ENCODE measurements at regions not wholly inside any gene's neighbourhood (a gene's known extent, or its start where the extent isn't known, plus 50 kb on each side); places are given as distances from the start of the nearest gene placed in this dataset.

- no peaks in the 10 kb centered on the region for H3F3A ChIP-seq (ENCODE audit: insufficient read depth, low read length)
- no peaks in the 10 kb centered on the region for H3K4me1 ChIP-seq (ENCODE audit: insufficient read depth, low read length, severe bottlenecking)
- no peak overlapping the region for H2AFZ ChIP-seq (ENCODE audit: low read length)
- no peaks in the 10 kb centered on the region for H4K20me1 ChIP-seq (ENCODE audit: insufficient read depth, low read length)
- no peaks in the 10 kb centered on the region for H3K9me3 ChIP-seq (ENCODE audit: low read length)
- H3K4me2 ChIP-seq (ENCODE audit: low read length): no peak overlapping the region
- H3K27me3 ChIP-seq (ENCODE audit: insufficient read depth, low read length): no peaks in the 10 kb centered on the region
- H3K9ac ChIP-seq (ENCODE audit: low read length): no peak overlapping the region
- no peak overlapping the region for H3K27ac ChIP-seq (ENCODE audit: low read depth, low read length, poor library complexity, severe bottlenecking)
- no peak overlapping the region for H3K4me3 ChIP-seq (ENCODE audit: low read depth, low read length, poor library complexity, severe bottlenecking)
- H3K79me2 ChIP-seq (ENCODE audit: insufficient read depth, low read length): no peaks in the 10 kb centered on the region
- no peaks in the 10 kb centered on the region for H3K36me3 ChIP-seq (ENCODE audit: insufficient read depth, low read length)
- no peaks in the 10 kb centered on the region for H3K9me2 ChIP-seq (ENCODE audit: low read depth, low read length)
- TF ChIP-seq EZH2 (IDR thresholded peaks at IDR 0.05; ENCODE audit: borderline replicate concordance, low read length): no peak
- no peak for TF ChIP-seq CTCF (IDR thresholded peaks at IDR 0.05; ENCODE audit: low read length)
These were observed 94.0 kb downstream of the AQP4 start for GRCh38 chr18:26771524-26771923.

- H3K9ac ChIP-seq (ENCODE audit: low read length): no peak overlapping the region
- no peak overlapping the region for H3K4me3 ChIP-seq (ENCODE audit: low read depth, low read length, poor library complexity, severe bottlenecking)
- H3K27me3 ChIP-seq (ENCODE audit: insufficient read depth, low read length): no peaks in the 10 kb centered on the region
- no peaks in the 10 kb centered on the region for H4K20me1 ChIP-seq (ENCODE audit: insufficient read depth, low read length)
- no peaks in the 10 kb centered on the region for H3K9me2 ChIP-seq (ENCODE audit: low read depth, low read length)
- TF ChIP-seq CTCF (IDR thresholded peaks at IDR 0.05; ENCODE audit: low read length): no peak
- no peak overlapping the region for H3K27ac ChIP-seq (ENCODE audit: low read depth, low read length, poor library complexity, severe bottlenecking)
- no peaks in the 10 kb centered on the region for H3K36me3 ChIP-seq (ENCODE audit: insufficient read depth, low read length)
- no peak overlapping the region for H2AFZ ChIP-seq (ENCODE audit: low read length)
- no peak overlapping the region for H3K4me2 ChIP-seq (ENCODE audit: low read length)
- H3K4me1 ChIP-seq (ENCODE audit: insufficient read depth, low read length, severe bottlenecking): no peaks in the 10 kb centered on the region
- H3K79me2 ChIP-seq (ENCODE audit: insufficient read depth, low read length): no peaks in the 10 kb centered on the region
- H3F3A ChIP-seq (ENCODE audit: insufficient read depth, low read length): no peaks in the 10 kb centered on the region
- no peaks in the 10 kb centered on the region for H3K9me3 ChIP-seq (ENCODE audit: low read length)
These were observed 97.1 kb downstream of the AQP4 start for GRCh38 chr18:26768385-26768784.

GRCh38 chr18:26765498-26765897 is 100.0 kb downstream of the AQP4 start:
- Histone ChIP-seq H3F3A (ENCODE audit: insufficient read depth, low read length) (no peaks in the 10 kb centered on the region), H4K20me1 (ENCODE audit: insufficient read depth, low read length) (no peaks in the 10 kb centered on the region), H2AFZ (ENCODE audit: low read length) (no peak overlapping the region), H3K27me3 (ENCODE audit: insufficient read depth, low read length) (no peaks in the 10 kb centered on the region), H3K9me3 (ENCODE audit: low read length) (no peaks in the 10 kb centered on the region), H3K4me2 (ENCODE audit: low read length) (no peak overlapping the region), H3K4me3 (ENCODE audit: low read depth, low read length, poor library complexity, severe bottlenecking) (no peak overlapping the region), H3K27ac (ENCODE audit: low read depth, low read length, poor library complexity, severe bottlenecking) (no peak overlapping the region), H3K4me1 (ENCODE audit: insufficient read depth, low read length, severe bottlenecking) (no peaks in the 10 kb centered on the region), H3K9ac (ENCODE audit: low read length) (no peak overlapping the region), H3K36me3 (ENCODE audit: insufficient read depth, low read length) (no peaks in the 10 kb centered on the region), H3K79me2 (ENCODE audit: insufficient read depth, low read length) (no peaks in the 10 kb centered on the region), H3K9me2 (ENCODE audit: low read depth, low read length) (no peaks in the 10 kb centered on the region)
- TF ChIP-seq CTCF (IDR thresholded peaks at IDR 0.05; ENCODE audit: low read length): no peak
- TF ChIP-seq EZH2 (IDR thresholded peaks at IDR 0.05; ENCODE audit: borderline replicate concordance, low read length): no peak
